MG63 (cell line): ENCODE measurements at regions not wholly inside any gene's neighbourhood (a gene's known extent, or its start where the extent isn't known, plus 50 kb on each side); places are given as distances from the start of the nearest gene placed in this dataset.
"Not testable (repeated sequence)": the region's sequence is repeated elsewhere in the genome, so short reads cannot be mapped to it uniquely, and the experiment has no call there.

Experiments used
- DNase-seq: peaks from one replicate; pipeline ENCODE4 v3.0.0-alpha.2; 2020
- H3K27me3 ChIP-seq: fragments of 250-450 bp; sonication (Bioruptor Pico); 2 replicates; pipeline ENCODE4 v1.5.1; 2020; ENCODE audit warnings: mild to moderate bottlenecking, moderate library complexity
- H3K36me3 ChIP-seq: fragments of 250-450 bp; sonication (Bioruptor Pico); 2 replicates; pipeline ENCODE4 v1.5.1; 2020; ENCODE audit warnings: mild to moderate bottlenecking, moderate library complexity
- H3K4me3 ChIP-seq: fragments of 250-450 bp; sonication (Bioruptor Pico); 2 replicates; pipeline ENCODE4 v1.5.1; 2020; ENCODE audit warnings: mild to moderate bottlenecking, moderate library complexity
- H3K9me3 ChIP-seq: fragments of 250-450 bp; sonication (Bioruptor Pico); 2 replicates; pipeline ENCODE4 v1.5.1; 2020; ENCODE audit warnings: mild to moderate bottlenecking, moderate library complexity

DNA sequence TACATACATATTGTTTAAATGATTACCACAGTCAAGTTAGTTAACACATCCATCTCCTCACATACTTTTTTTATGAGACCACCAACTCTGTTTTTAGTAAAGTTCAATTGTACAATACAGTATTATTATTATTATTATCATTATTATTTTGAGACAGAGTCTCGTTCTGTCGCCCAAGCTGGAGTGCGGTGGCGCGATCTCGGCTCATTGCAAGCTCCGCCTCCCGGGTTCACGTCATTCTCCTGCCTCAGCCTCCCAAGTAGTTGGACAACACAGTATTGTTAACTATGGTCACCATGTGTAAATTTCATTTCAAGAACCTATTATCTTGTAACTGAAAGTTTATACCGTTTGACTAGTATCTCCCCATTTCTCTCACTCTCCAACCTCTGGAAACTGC lies 942.0 kb upstream of the FBXO33 start:
- Histone ChIP-seq H3K36me3 (no peaks in the 10 kb centered on the region), H3K4me3 (no peak overlapping the region), H3K27me3 (no peaks in the 10 kb centered on the region), H3K9me3 (no peaks in the 10 kb centered on the region)
- no peak for DNase-seq

DNA sequence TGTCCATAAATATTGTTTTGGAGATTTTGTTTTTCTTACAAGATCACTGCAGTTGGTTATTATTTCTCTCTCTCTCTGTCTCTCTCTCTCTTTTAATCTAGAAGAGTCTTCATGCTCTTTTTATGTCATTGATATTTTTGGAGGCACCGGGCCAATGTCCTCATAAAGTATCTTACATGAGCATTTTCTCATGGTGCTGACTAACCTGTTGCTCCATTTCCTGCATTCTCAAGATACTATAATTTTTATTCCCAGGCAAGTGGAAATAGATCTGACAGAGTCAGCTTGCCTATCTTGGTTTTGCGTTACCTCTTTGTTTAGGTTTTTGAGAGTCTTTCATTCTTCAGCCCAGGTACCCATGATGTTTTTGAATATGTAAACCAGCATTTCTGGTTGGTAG lies 938.8 kb upstream of the FBXO33 start:
- H3K4me3 ChIP-seq: no peak overlapping the region
- no peak for DNase-seq
- no peaks in the 10 kb centered on the region for H3K9me3 ChIP-seq
- H3K36me3 ChIP-seq: no peaks in the 10 kb centered on the region
- H3K27me3 ChIP-seq: no peaks in the 10 kb centered on the region

DNA sequence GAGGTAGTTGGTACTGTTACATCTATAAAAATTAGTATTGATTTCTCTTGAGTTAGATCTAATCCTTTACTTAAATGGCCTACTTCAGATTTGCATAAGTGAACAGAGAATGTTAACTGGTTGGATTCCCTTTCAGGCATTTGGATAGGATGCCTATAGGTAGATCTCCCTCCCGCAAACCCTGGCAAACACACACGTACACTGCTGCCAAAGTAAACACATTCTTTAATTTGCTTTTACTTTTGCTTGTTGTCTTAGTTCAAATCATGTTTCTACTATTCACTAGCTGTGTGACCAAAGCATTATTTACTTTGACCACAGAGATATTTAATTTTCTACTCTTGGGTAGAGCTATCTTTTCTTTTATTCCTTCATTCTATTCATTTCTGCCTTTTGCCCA lies 936.1 kb upstream of the FBXO33 start:
- no peak for DNase-seq
- H3K9me3 ChIP-seq: no peaks in the 10 kb centered on the region
- H3K27me3 ChIP-seq: no peaks in the 10 kb centered on the region
- H3K4me3 ChIP-seq: no peak overlapping the region
- H3K36me3 ChIP-seq: no peaks in the 10 kb centered on the region

- Histone ChIP-seq H3K27me3 (no peaks in the 10 kb centered on the region), H3K36me3 (no peaks in the 10 kb centered on the region), H3K4me3 (no peak overlapping the region), H3K9me3 (no peaks in the 10 kb centered on the region)
- DNase-seq: no peak
Observed at GRCh38 chr14:40367717-40368116, 935.5 kb upstream of the FBXO33 start.

GRCh38 chr14:40365305-40365704 lies 933.1 kb upstream of the FBXO33 start:
- Histone ChIP-seq H3K27me3 (no peaks in the 10 kb centered on the region), H3K9me3 (no peaks in the 10 kb centered on the region), H3K4me3 (no peak overlapping the region), H3K36me3 (no peaks in the 10 kb centered on the region)
- no peak for DNase-seq

- Histone ChIP-seq H3K27me3 (no peaks in the 10 kb centered on the region), H3K9me3 (no peaks in the 10 kb centered on the region), H3K36me3 (no peaks in the 10 kb centered on the region), H3K4me3 (no peak overlapping the region)
- DNase-seq: no peak
Observed at GRCh38 chr14:40362856-40363255, 930.6 kb upstream of the FBXO33 start.

- Histone ChIP-seq H3K27me3 (no peaks in the 10 kb centered on the region), H3K4me3 (no peak overlapping the region), H3K9me3 (no peaks in the 10 kb centered on the region), H3K36me3 (no peaks in the 10 kb centered on the region)
- DNase-seq: no peak
Observed at GRCh38 chr14:40354754-40355153, 922.5 kb upstream of the FBXO33 start.

DNA sequence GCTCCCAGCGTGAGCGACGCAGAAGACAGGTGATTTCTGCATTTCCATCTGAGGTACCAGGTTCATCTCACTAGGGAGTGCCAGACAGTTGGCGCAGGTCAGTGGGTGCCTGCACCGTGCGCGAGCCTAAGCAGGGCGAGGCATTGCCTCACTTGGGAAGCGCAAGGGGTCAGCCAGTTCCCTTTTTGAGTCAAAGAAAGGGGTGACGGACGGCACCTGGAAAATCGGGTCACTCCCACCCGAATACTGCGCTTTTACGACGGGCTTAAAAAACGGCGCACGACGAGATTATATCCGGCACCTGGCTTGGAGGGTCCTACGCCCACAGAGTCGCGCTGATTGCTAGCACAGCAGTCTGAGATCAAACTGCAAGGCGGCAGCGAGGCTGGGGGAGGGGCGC lies 915.9 kb upstream of the FBXO33 start:
- not testable (repeated sequence) for H3K27me3 ChIP-seq, DNase-seq, H3K4me3 ChIP-seq, H3K9me3 ChIP-seq, H3K36me3 ChIP-seq

GRCh38 chr14:40347675-40348074 lies 915.4 kb upstream of the FBXO33 start:
- H3K4me3 ChIP-seq: no peak overlapping the region
- no peaks in the 10 kb centered on the region for H3K9me3 ChIP-seq
- no peaks in the 10 kb centered on the region for H3K36me3 ChIP-seq
- DNase-seq: no peak
- H3K27me3 ChIP-seq: no peaks in the 10 kb centered on the region

DNA sequence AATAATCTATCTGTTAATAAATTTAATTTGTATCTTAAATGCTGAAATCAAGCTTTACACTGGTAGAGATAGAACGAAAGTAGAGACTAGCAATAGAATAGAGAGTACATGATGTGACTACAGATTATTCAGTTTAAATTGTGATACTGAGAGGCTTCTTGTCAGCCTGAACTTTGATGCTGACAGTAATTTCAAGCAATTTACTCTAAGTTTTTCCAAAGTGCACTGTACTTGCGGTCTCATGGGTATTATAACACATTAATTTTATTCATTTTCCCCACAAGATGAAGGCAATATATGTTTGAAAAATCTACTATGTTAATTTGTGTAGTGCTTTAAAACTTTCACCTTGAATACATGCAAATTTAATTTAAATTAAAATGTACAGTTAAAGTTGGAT lies 914.0 kb upstream of the FBXO33 start:
- Histone ChIP-seq H3K4me3 (no peak overlapping the region), H3K27me3 (no peaks in the 10 kb centered on the region), H3K36me3 (no peaks in the 10 kb centered on the region), H3K9me3 (no peaks in the 10 kb centered on the region)
- DNase-seq: no peak

- no peaks in the 10 kb centered on the region for H3K27me3 ChIP-seq
- no peaks in the 10 kb centered on the region for H3K9me3 ChIP-seq
- H3K36me3 ChIP-seq: no peaks in the 10 kb centered on the region
- no peak overlapping the region for H3K4me3 ChIP-seq
- no peak for DNase-seq
Observed at GRCh38 chr14:40345334-40345733, 913.1 kb upstream of the FBXO33 start.

- DNase-seq: no peak
- Histone ChIP-seq H3K27me3 (no peaks in the 10 kb centered on the region), H3K36me3 (no peaks in the 10 kb centered on the region), H3K4me3 (no peak overlapping the region), H3K9me3 (no peaks in the 10 kb centered on the region)
Observed at GRCh38 chr14:40340708-40341107, 908.5 kb upstream of the FBXO33 start.

DNA sequence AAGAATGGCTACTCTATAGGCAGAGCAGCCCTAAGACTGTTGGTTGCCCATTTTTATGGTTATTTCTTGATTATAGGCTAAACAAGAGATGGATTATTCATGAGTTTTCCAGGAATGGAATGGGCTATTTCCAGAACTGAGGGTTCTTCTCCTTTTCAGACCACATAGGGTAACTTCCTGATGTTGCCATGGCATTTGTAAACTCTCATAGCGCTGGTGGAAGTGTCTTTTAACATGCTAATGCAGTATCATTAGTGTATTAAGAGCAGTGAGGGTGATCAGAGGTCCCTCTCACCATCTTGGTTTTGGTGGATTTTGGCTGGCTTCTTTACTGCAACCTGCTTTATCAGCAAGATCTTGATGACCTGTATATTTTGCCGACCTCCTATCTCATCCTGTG lies 904.6 kb upstream of the FBXO33 start:
- Histone ChIP-seq H3K9me3 (no peaks in the 10 kb centered on the region), H3K36me3 (no peaks in the 10 kb centered on the region), H3K4me3 (no peak overlapping the region), H3K27me3 (no peaks in the 10 kb centered on the region)
- no peak for DNase-seq

DNA sequence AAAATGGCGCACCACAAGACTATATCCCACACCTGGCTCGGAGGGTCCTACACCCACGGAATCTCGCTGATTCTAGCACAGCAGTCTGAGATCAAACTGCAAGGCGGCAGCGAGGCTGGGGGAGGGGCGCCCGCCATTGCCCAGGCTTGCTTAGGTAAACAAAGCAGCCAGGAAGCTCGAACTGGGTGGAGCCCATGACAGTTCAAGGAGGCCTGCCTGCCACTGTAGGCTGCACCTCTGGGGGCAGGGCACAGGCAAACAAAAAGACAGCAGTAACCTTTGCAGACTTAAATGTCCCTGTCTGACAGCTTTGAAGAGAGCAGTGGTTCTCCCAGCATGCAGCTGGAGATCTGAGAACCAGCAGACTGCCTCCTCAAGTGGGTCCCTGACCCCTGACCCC lies 894.3 kb upstream of the FBXO33 start:
- H3K27me3 ChIP-seq, H3K4me3 ChIP-seq, H3K36me3 ChIP-seq, H3K9me3 ChIP-seq, DNase-seq: not testable (repeated sequence)

DNA sequence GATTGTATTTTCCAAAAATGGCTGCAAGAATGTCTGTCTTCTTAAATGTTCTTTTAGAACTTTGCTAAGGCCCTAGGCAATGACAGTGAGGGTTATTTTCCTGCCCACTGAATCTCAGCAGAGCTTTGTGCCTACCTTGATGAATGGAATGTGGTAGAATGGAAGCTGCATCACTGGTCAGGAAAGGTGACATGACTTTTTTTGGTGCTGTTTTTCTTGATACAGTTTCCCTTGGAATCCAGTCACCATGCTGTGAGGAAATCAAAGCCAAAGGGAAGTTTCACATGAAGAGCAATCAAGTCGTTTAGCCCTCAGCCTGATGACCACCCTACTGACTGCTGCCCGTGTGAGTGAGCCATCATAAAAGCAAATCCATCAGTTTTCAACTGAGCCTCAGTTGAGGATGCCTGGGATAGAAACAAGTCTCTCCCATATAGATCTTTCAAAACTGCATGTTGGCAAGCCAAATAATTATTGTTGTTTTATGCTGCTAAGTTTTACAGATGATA lies 886.0 kb upstream of the FBXO33 start:
- DNase-seq: no peak
- H3K27me3 ChIP-seq: no peaks in the 10 kb centered on the region
- no peaks in the 10 kb centered on the region for H3K36me3 ChIP-seq
- no peaks in the 10 kb centered on the region for H3K9me3 ChIP-seq
- H3K4me3 ChIP-seq: no peak overlapping the region

DNA sequence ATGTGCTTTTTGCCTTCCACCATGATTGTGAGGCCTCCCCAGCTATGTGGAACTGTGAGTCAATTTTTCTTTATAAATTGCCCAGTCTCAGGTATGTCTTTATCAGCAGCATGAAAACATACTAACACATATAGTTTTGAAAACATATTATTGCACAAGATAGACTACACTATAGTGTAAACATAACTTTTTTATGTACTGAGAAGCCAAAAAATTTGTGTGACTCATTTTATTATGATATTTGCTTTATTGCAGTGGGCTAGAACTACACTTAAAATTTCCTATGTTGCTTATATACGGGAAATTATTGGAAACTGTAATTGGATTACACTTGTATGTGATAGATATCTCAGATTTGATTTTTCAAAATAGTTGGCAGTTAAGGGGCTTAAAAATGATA lies 885.5 kb upstream of the FBXO33 start:
- H3K4me3 ChIP-seq: no peak overlapping the region
- H3K9me3 ChIP-seq: no peaks in the 10 kb centered on the region
- H3K27me3 ChIP-seq: no peaks in the 10 kb centered on the region
- H3K36me3 ChIP-seq: no peaks in the 10 kb centered on the region
- no peak for DNase-seq

DNA sequence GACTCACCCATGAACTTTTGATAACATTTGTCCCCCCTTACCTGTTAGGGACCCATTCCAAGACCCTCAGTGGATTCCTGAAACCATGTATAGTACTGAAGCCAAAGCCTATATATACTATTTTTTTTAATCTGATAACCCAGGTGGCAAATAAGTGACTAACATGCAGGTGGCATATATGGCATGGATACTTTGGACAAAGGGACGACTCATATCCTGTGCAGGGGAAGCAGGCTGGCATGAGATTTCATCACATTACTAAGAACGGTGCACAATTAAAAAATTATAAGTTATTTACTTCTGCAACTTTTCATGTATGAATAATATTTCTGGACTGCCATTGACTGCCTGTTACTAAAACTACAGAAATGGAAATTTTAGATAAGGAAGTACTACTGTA lies 880.1 kb upstream of the FBXO33 start:
- Histone ChIP-seq H3K27me3 (no peaks in the 10 kb centered on the region), H3K4me3 (no peak overlapping the region), H3K9me3 (no peaks in the 10 kb centered on the region)

DNA sequence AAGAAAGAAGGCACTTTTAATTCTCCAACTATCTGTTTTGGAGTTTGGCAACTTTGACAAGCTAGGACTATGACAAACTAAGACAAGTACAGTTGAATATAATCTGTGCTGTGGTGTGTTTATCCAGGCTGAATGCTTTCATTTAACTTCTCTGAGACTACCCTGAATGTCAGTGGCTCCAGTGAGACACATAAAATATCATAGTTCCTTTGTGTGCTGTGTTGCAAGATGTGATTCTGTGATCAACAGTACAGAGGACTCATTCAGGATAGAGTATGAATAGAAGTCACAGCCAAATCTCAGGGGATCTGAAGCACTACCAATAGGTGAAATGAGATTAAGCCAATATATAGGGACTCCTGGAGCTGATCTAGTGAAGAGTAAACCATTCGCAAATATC lies 876.9 kb upstream of the FBXO33 start:
- Histone ChIP-seq H3K36me3 (no peaks in the 10 kb centered on the region), H3K27me3 (no peaks in the 10 kb centered on the region), H3K9me3 (no peaks in the 10 kb centered on the region), H3K4me3 (no peak overlapping the region)
- no peak for DNase-seq

More for the DNA sequence above, 880.1 kb upstream of the FBXO33 start:
- DNase-seq: no peak
- no peaks in the 10 kb centered on the region for H3K36me3 ChIP-seq

DNA sequence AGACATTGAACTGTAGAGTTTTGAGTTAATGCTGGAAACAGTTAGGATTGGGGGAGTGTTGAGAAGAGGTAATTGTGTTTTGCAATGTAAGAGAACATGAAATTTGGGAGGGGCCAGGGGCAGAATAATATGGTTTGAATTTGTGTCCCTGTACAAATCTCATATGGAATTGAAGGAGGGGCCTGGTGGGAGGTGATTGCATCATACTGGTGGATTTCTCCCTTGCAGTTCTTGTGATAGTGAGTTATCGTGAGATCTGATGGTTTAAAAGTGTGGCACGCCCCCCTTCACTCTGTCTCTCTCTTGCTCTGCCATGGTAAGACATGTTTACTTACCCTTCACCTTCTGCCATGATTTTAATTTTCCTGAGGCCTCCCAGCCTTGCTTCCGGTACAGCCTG lies 876.0 kb upstream of the FBXO33 start:
- no peak overlapping the region for H3K4me3 ChIP-seq
- no peaks in the 10 kb centered on the region for H3K9me3 ChIP-seq
- H3K27me3 ChIP-seq: no peaks in the 10 kb centered on the region
- DNase-seq: no peak
- H3K36me3 ChIP-seq: no peaks in the 10 kb centered on the region
